Astrocyte (in vitro differentiated cells and primary cell): ENCODE measurements at regions not wholly inside any gene's neighbourhood (a gene's known extent, or its start where the extent isn't known, plus 50 kb on each side); places are given as distances from the start of the nearest gene placed in this dataset.

Source experiments
- CTCF ChIP-seq: IDR thresholded peaks from 2 replicates; pipeline ENCODE4 v1.5.1; 2011; ENCODE audit warnings: low read depth, mild to moderate bottlenecking, inconsistent platforms, low read length, moderate library complexity; ENCODE audit not compliant: insufficient read depth
- EZH2 ChIP-seq: IDR thresholded peaks from 2 replicates; pipeline ENCODE4 v1.6.1; 2012; ENCODE audit warnings: mild to moderate bottlenecking, low read length, inconsistent platforms; ENCODE audit not compliant: insufficient read depth

- no peak for TF ChIP-seq CTCF
- TF ChIP-seq EZH2, result no peak
Observed at GRCh38 chr3:194830401-194830800, 144.7 kb downstream of the FAM43A start.
